ENCODE measurements at regions not wholly inside any gene's neighbourhood (a gene's known extent, or its start where the extent isn't known, plus 50 kb on each side); places are given as distances from the start of the nearest gene placed in this dataset.

DNA sequence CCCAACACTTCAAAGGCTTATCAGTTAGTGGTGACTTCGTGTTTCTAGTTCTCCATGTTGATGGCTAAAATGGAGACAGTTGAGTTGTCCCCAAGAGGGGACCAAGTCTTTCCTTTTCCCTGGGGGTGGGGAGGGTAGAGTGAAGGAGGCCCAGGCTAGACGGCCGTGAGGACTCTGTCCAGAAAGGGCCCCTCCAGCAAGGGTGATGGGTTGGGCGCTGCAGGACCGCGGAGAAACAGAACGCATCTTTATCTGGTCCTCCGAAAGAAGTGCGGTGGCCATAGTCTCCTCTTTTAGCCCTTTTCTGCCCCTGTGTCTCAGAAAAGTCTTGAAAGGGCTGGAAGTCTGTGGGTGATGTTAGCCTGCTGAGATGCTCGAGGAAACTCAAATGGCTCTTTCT is 153.2 kb downstream of the GLI2 start:
- 93 to 97% (median 95%) methylated on average over 9 to 10 of the region's 10 CpGs for WGBS, 5 donors
- H3K4me1 ChIP-seq = peaks cover 5 to 35% (median 19%) of the 10 kb centered on the region in 4 donors
- no peaks in the 10 kb centered on the region for H3K9me3 ChIP-seq
- TF ChIP-seq CTCF (IDR thresholded peaks at IDR 0.05) (no peak), EP300 (IDR thresholded peaks at IDR 0.05) (no peak)
- H3K4me3 ChIP-seq = no peak overlapping the region
- no peak overlapping the region for H3K27ac ChIP-seq
- no peaks in the 10 kb centered on the region for H3K36me3 ChIP-seq
- no peak for DNase-seq
- intact Hi-C loops (cut with DNase I; ENCODE audit: low total_unique reads) = no loop called here
- H3K27me3 ChIP-seq = peaks cover 0 to 9% (median 0%) of the 10 kb centered on the region in 3 donors

DNA sequence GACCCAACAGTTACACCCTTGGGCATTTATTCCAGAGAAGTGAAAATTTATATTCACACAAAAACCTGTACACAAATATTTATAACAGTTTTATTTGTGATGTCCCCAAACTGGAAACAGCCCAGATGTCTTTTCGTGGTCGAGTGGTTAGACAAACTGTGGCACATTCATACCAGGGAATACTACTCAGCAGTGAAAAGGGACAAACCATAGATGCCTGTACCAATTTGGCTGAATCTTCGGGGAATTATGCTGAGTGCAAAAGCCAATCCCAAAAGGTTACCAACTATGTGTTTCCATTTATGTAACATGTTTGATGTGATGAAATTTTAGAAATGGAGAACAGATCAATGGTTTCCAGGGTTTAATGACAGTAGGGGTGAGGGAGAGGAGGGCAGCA is 154.3 kb downstream of the GLI2 start:
- DNase-seq = no peak
- intact Hi-C loops (cut with DNase I; ENCODE audit: low total_unique reads) = no loop called here
- Histone ChIP-seq H3K27me3 (peaks cover 0 to 4% (median 0%) of the 10 kb centered on the region in 3 donors), H3K27ac (no peak overlapping the region), H3K4me3 (no peak overlapping the region), H3K36me3 (no peaks in the 10 kb centered on the region), H3K9me3 (no peaks in the 10 kb centered on the region), H3K4me1 (peaks cover 5 to 38% (median 19%) of the 10 kb centered on the region in 4 donors)
- 88 to 93% (median 91%) methylated on average over 3 of the region's 3 CpGs for WGBS, 5 donors
- no peak for TF ChIP-seq CTCF (IDR thresholded peaks at IDR 0.05)
- no peak for TF ChIP-seq EP300 (IDR thresholded peaks at IDR 0.05)
- TF ChIP-seq POLR2AphosphoS5 (IDR thresholded peaks at IDR 0.05) = no peak
- no peak for TF ChIP-seq POLR2A (IDR thresholded peaks at IDR 0.05)

- H3K4me3 ChIP-seq = no peak overlapping the region
- H3K27me3 ChIP-seq = no peaks in the 10 kb centered on the region
- H3K36me3 ChIP-seq = no peaks in the 10 kb centered on the region
- H3K27ac ChIP-seq = no peak overlapping the region
- peaks cover 5 to 38% (median 19%) of the 10 kb centered on the region in 4 donors for H3K4me1 ChIP-seq
- no peak for DNase-seq
- no peaks in the 10 kb centered on the region for H3K9me3 ChIP-seq
- WGBS, 5 donors = 87 to 95% (median 93%) methylated on average over 12 of the region's 12 CpGs
- TF ChIP-seq EP300 (IDR thresholded peaks at IDR 0.05) = no peak
- no peak for TF ChIP-seq POLR2AphosphoS5 (IDR thresholded peaks at IDR 0.05)
- no peak for TF ChIP-seq CTCF (IDR thresholded peaks at IDR 0.05)
- TF ChIP-seq POLR2A (IDR thresholded peaks at IDR 0.05) = no peak
- intact Hi-C loops (cut with DNase I; ENCODE audit: low total_unique reads) = no loop called here
These were observed 155.1 kb downstream of the GLI2 start for GRCh38 chr2:120890566-120891360.

DNA sequence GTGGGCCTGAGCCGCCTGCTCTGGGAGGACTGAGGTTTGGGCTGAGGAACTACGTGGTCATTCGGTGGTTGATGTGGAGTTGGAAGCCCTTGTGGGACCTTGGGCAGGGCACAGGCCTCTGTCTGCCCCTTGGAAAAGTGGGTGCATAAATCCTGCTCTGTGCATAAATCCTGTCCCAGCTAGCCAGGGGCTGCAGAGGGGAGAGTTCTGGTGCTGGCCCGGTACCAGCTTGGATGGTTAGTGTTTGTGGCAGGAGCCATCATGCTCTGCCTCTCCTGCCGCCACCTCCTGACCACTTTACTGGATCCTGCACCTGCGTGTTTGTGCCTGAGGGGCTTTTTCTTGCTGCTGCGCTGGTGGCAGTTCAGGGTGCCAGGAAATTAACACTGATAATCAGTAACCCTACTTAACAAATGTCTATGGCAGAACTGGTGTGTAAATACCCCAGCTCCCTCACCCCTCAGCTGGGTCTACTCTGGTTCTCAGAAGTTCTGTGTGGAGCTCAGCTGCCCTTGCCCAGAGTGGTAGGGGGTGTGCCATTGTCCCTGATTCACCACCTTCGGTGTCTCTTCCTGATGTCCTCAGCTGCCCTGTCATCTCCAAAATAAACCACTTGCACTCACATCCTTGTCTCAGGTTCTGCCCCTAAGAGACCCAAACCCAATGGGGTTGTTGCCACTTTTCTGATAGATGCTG is 156.8 kb downstream of the GLI2 start:
- DNase-seq = no peak
- 92 to 97% (median 94%) methylated on average over 8 of the region's 8 CpGs for WGBS, 5 donors
- H3K36me3 ChIP-seq = no peaks in the 10 kb centered on the region
- TF ChIP-seq CTCF (IDR thresholded peaks at IDR 0.05) (no peak), POLR2AphosphoS5 (IDR thresholded peaks at IDR 0.05) (no peak), EP300 (IDR thresholded peaks at IDR 0.05) (no peak), POLR2A (IDR thresholded peaks at IDR 0.05) (no peak)
- peaks cover 5 to 26% (median 8%) of the 10 kb centered on the region in 4 donors for H3K4me1 ChIP-seq
- H3K9me3 ChIP-seq = no peaks in the 10 kb centered on the region
- no peak overlapping the region for H3K4me3 ChIP-seq
- no peak overlapping the region for H3K27ac ChIP-seq
- no peaks in the 10 kb centered on the region for H3K27me3 ChIP-seq
- intact Hi-C loops (cut with DNase I; ENCODE audit: low total_unique reads) = no loop called here

Measured in stomach (tissue), 8 donors.